GM12865 (cell line): ENCODE measurements at regions not wholly inside any gene's neighbourhood (a gene's known extent, or its start where the extent isn't known, plus 50 kb on each side); places are given as distances from the start of the nearest gene placed in this dataset.

Source experiments
- DNase-seq: peaks from one replicate; pipeline ENCODE4 v3.0.0; 2010; ENCODE audit warnings: low read depth
- H3K4me3 ChIP-seq: 2 replicates; pipeline ENCODE4 v1.5.1; 2011; ENCODE audit warnings: mild to moderate bottlenecking, low read depth, low read length, control low read depth
- CTCF ChIP-seq: IDR thresholded peaks from 2 replicates; pipeline ENCODE4 v1.5.1; 2011; ENCODE audit warnings: low read length, control low read depth, low read depth, inconsistent platforms; ENCODE audit not compliant: insufficient read depth; ENCODE audit errors: missing control alignments

- no peak for TF ChIP-seq CTCF
These were observed 614.6 kb upstream of the SPRY2 start for GRCh38 chr13:80955501-80955900.

GRCh38 chr13:80952158-80952557 is 611.2 kb upstream of the SPRY2 start:
- H3K4me3 ChIP-seq: no peak overlapping the region
- TF ChIP-seq CTCF: no peak
- DNase-seq: no peak

More at GRCh38 chr13:80955501-80955900, 614.6 kb upstream of the SPRY2 start:
- DNase-seq: no peak
- no peak overlapping the region for H3K4me3 ChIP-seq

GRCh38 chr13:80946008-80946802 is 605.3 kb upstream of the SPRY2 start:
- no peak for DNase-seq
- TF ChIP-seq CTCF: no peak
- no peak overlapping the region for H3K4me3 ChIP-seq

GRCh38 chr13:80945328-80945727 is 604.4 kb upstream of the SPRY2 start:
- no peak for DNase-seq
- H3K4me3 ChIP-seq: no peak overlapping the region
- no peak for TF ChIP-seq CTCF

GRCh38 chr13:80939581-80939980 is 598.7 kb upstream of the SPRY2 start:
- no peak for DNase-seq
- H3K4me3 ChIP-seq: no peak overlapping the region
- TF ChIP-seq CTCF: no peak

- no peak overlapping the region for H3K4me3 ChIP-seq
- no peak for TF ChIP-seq CTCF
- DNase-seq: no peak
These were observed 590.8 kb upstream of the SPRY2 start for GRCh38 chr13:80931766-80932165.

- no peak for DNase-seq
These were observed 590.2 kb upstream of the SPRY2 start for GRCh38 chr13:80931118-80931517.

More at GRCh38 chr13:80931118-80931517, 590.2 kb upstream of the SPRY2 start:
- no peak for TF ChIP-seq CTCF
- no peak overlapping the region for H3K4me3 ChIP-seq
